ENCODE measurements at regions not wholly inside any gene's neighbourhood (a gene's known extent, or its start where the extent isn't known, plus 50 kb on each side); places are given as distances from the start of the nearest gene placed in this dataset.

DNA sequence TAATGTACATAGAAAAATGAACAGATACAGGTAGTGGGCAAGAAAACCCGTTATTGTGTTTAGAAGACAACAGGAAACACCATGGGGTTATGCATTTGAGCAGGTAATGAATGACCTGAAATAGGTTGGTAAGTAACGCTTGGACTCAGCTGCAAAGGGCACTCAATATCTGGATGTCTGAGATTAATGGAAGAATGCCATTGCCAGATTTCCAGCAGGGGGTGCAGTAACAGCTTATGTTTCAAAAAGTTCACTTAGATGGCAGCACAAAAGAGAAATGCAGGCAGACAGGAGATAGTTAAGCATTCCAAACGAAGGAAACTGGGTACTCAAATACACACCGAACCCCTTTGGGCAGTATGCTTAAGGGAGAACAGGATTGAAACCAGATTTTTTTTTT, 285.5 kb upstream of the VLDLR start:
- TF ChIP-seq EGR1 (conservative IDR thresholded peaks at IDR 0.05) (no peak), RBM15 (IDR thresholded peaks at IDR 0.05; ENCODE audit: insufficient read depth, low read length) (no peak), MXI1 (IDR thresholded peaks at IDR 0.05; ENCODE audit: low read depth, low read length) (no peak), ZNF24 (IDR thresholded peaks at IDR 0.05) (no peak)
- TF ChIP-seq, protein P1, sequence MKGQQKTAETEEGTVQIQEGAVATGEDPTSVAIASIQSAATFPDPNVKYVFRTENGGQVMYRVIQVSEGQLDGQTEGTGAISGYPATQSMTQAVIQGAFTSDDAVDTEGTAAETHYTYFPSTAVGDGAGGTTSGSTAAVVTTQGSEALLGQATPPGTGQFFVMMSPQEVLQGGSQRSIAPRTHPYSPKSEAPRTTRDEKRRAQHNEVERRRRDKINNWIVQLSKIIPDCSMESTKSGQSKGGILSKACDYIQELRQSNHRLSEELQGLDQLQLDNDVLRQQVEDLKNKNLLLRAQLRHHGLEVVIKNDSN (CRISPR knock-in tag; IDR thresholded peaks at IDR 0.05): no peak
